KMS-11 (cell line): ENCODE measurements at regions not wholly inside any gene's neighbourhood (a gene's known extent, or its start where the extent isn't known, plus 50 kb on each side); places are given as distances from the start of the nearest gene placed in this dataset.

ENCODE experiments used
- H2AFZ ChIP-seq: fragments of 200-600 bp; sonication (generic); 2 replicates; pipeline ENCODE4 v1.6.1; 2016; ENCODE audit warnings: antibody characterized with exemption, mixed run types, low read depth
- H3K27ac ChIP-seq: fragments of 200-600 bp; sonication (generic); 2 replicates; pipeline ENCODE4 v1.6.1; 2016; ENCODE audit warnings: mild to moderate bottlenecking, mixed run types
- H3K27me3 ChIP-seq: fragments of 200-600 bp; sonication (generic); 2 replicates; pipeline ENCODE4 v1.6.1; 2017; ENCODE audit warnings: mild to moderate bottlenecking, low read depth, mixed run types, moderate library complexity; ENCODE audit not compliant: insufficient read depth
- H3K36me3 ChIP-seq: fragments of 200-600 bp; sonication (generic); 2 replicates; pipeline ENCODE4 v1.6.1; 2017; ENCODE audit warnings: mild to moderate bottlenecking, mixed run types; ENCODE audit not compliant: insufficient read depth
- H3K4me1 ChIP-seq: fragments of 200-600 bp; sonication (generic); 2 replicates; pipeline ENCODE4 v1.6.1; 2016; ENCODE audit warnings: mild to moderate bottlenecking, low read depth, mixed run types; ENCODE audit not compliant: poor library complexity, severe bottlenecking
- H3K4me2 ChIP-seq: fragments of 200-600 bp; sonication (generic); 2 replicates; pipeline ENCODE4 v1.7.0; 2016; ENCODE audit warnings: mild to moderate bottlenecking, mixed run types
- H3K4me3 ChIP-seq: fragments of 200-600 bp; sonication (generic); IDR thresholded peaks from 2 replicates; pipeline ENCODE4 v1.6.1; 2017; ENCODE audit warnings: low read depth, low read length, mixed read lengths; ENCODE audit not compliant: insufficient read depth
- H3K79me2 ChIP-seq: fragments of 200-600 bp; sonication (generic); 2 replicates; pipeline ENCODE4 v1.6.1; 2016; ENCODE audit warnings: low read depth, mixed run types; ENCODE audit not compliant: insufficient read depth
- H3K9ac ChIP-seq: fragments of 200-600 bp; sonication (generic); 2 replicates; pipeline ENCODE4 v1.6.1; 2016; ENCODE audit warnings: mild to moderate bottlenecking, mixed run types
- H4K20me1 ChIP-seq: fragments of 200-600 bp; sonication (generic); 2 replicates; pipeline ENCODE4 v1.6.1; 2016; ENCODE audit warnings: mild to moderate bottlenecking, mixed run types; ENCODE audit not compliant: insufficient read depth
- TF ChIP-seq, protein P1 (sequence below): fragments of 200-600 bp; sonication (generic); conservative IDR thresholded peaks from 2 replicates; pipeline ENCODE4 v1.6.1; 2017; ENCODE audit warnings: low read depth, mild to moderate bottlenecking, antibody characterized with exemption, low read length, moderate library complexity, mixed read lengths

DNA sequence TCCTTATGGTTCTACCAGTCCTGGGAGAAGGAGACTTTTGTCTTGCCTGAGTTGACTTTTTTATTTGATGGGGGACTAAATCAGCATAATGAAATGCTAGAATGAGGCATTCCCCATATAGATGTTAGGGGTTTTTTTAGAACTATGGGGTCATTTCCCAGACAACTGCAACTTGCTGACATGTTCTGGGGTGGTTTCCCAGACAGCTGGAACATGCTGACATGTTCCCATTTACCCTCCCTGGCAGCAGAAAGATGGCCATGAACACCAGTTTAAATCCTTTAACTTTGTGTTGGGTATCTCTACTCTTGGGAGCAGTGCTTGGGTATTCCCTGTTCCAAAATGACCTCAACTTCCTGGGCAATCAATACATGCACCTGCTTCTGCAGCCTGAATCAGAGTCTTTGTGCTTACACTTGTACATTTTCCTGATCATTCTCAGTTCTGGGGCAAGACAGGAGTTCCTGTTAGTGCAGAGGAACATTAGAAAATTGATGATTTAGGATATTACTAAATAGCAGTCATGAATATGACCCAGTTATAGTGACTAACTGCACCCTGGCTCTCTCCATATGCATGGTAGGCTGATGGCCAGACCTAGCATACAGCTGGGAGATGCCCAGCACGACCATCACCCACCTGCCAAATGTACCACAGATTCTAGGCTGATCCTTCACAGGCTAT is 75.4 kb upstream of the CD5L start:
- TF ChIP-seq, protein P1, sequence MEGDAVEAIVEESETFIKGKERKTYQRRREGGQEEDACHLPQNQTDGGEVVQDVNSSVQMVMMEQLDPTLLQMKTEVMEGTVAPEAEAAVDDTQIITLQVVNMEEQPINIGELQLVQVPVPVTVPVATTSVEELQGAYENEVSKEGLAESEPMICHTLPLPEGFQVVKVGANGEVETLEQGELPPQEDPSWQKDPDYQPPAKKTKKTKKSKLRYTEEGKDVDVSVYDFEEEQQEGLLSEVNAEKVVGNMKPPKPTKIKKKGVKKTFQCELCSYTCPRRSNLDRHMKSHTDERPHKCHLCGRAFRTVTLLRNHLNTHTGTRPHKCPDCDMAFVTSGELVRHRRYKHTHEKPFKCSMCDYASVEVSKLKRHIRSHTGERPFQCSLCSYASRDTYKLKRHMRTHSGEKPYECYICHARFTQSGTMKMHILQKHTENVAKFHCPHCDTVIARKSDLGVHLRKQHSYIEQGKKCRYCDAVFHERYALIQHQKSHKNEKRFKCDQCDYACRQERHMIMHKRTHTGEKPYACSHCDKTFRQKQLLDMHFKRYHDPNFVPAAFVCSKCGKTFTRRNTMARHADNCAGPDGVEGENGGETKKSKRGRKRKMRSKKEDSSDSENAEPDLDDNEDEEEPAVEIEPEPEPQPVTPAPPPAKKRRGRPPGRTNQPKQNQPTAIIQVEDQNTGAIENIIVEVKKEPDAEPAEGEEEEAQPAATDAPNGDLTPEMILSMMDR = no peak
- no peak overlapping the region for H3K4me2 ChIP-seq
- no peaks in the 10 kb centered on the region for H3K4me1 ChIP-seq
- no peaks in the 10 kb centered on the region for H3K36me3 ChIP-seq
- H3K79me2 ChIP-seq = no peaks in the 10 kb centered on the region
- no peak overlapping the region for H3K27ac ChIP-seq
- H2AFZ ChIP-seq = no peak overlapping the region
- no peak overlapping the region for H3K4me3 ChIP-seq
- H3K9ac ChIP-seq = no peak overlapping the region
- H3K27me3 ChIP-seq = no peaks in the 10 kb centered on the region
- no peaks in the 10 kb centered on the region for H4K20me1 ChIP-seq

DNA sequence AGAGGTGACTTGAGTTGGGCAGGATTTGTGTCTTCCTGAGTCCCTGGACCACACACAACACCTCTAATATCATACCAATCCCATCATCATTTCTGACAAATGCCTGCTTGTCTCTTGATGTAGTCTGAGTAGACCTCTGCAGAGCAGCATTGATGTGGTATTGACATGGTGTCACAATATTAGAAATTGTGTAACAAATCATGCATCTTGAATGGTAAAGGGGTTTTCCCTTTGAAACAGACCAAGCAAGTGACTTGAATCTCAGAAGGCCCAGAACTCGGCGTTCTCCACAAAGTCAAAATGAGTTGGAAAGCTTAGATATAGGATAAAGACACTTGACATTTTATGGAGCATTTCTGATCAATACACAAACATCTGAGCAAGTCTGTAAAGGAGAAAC is 72.7 kb upstream of the KIRREL1 start:
- Histone ChIP-seq H3K9ac (no peak overlapping the region), H3K4me2 (no peak overlapping the region), H3K36me3 (no peaks in the 10 kb centered on the region), H3K79me2 (no peaks in the 10 kb centered on the region), H2AFZ (no peak overlapping the region), H4K20me1 (no peaks in the 10 kb centered on the region), H3K4me3 (no peak overlapping the region), H3K4me1 (no peaks in the 10 kb centered on the region), H3K27ac (no peak overlapping the region), H3K27me3 (no peaks in the 10 kb centered on the region)
- TF ChIP-seq, protein P1 = 0 out of 2 replicates have a peak, but pooled peaks have one; percentile 6

DNA sequence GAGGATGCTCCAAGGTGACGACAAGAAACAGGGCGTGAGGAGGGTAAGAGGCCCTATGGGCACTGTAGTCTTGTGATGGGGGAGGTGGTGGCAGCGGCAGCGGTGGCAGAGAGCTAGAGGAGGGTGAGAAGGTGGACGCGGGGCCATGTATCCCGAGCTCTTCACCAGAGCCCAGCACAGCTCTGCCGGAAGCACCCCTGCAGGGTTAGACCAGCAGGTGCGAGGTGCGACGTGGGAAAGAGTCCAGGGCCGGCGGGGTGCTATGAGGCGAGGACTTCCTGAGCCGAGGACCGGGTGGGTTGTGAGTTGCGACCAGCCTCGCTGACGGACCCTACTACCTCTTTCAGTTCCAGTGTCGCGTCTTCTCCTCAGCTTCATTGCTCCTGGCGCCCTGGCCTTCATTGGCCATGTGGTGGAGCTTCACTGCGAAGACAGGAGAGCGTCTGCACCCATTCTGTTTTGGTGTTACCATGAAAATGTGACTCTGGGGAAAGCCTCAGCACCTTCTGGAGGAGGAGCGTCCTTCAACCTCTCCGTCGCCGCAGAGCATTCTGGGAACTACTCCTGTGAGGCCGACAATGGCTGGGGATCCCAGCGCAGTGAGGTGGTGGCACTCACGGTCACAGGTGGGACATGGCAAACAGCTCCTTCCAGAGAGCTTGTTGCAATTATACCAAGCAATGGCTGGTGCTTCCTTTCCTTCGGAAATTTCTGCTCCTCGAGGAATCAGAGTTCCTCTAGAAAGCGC is 67.9 kb upstream of the KIRREL1 start:
- no peak overlapping the region for H3K4me3 ChIP-seq
- H4K20me1 ChIP-seq = no peaks in the 10 kb centered on the region
- TF ChIP-seq, protein P1 = no peak
- no peak overlapping the region for H3K9ac ChIP-seq
- H3K4me1 ChIP-seq = no peaks in the 10 kb centered on the region
- H3K27ac ChIP-seq = no peak overlapping the region
- no peak overlapping the region for H3K4me2 ChIP-seq
- no peaks in the 10 kb centered on the region for H3K36me3 ChIP-seq
- H3K27me3 ChIP-seq = no peaks in the 10 kb centered on the region
- H2AFZ ChIP-seq = no peak overlapping the region
- no peaks in the 10 kb centered on the region for H3K79me2 ChIP-seq

DNA sequence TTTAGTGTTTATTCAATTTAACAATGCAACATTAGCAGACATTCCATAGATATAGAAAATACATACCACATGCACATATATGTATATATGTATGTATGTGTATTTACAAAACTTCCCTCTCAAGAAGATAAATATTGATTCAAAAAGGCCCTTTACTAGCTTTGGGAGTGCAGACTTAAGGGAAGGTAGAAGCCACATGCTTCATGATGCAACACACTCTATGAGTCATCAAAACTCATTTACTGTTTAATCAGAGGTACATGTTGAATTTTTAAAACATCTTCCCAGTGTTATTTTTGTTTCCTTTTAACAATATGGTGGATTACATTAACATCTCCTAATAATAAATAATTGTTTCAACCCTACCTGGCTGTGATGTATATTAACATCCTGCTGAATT is 61.4 kb upstream of the KIRREL1 start:
- no peak overlapping the region for H3K9ac ChIP-seq
- H3K4me1 ChIP-seq = peaks cover 7% of the 10 kb centered on the region
- no peaks in the 10 kb centered on the region for H3K79me2 ChIP-seq
- no peak overlapping the region for H2AFZ ChIP-seq
- no peaks in the 10 kb centered on the region for H4K20me1 ChIP-seq
- H3K4me2 ChIP-seq = no peak overlapping the region
- H3K4me3 ChIP-seq = no peak overlapping the region
- no peaks in the 10 kb centered on the region for H3K27me3 ChIP-seq
- H3K27ac ChIP-seq = no peak overlapping the region
- TF ChIP-seq, protein P1 = no peak
- H3K36me3 ChIP-seq = no peaks in the 10 kb centered on the region
